ENCODE measurements at regions not wholly inside any gene's neighbourhood (a gene's known extent, or its start where the extent isn't known, plus 50 kb on each side); places are given as distances from the start of the nearest gene placed in this dataset.
"Not testable (repeated sequence)": the region's sequence is repeated elsewhere in the genome, so short reads cannot be mapped to it uniquely, and the experiment has no call there.

DNA sequence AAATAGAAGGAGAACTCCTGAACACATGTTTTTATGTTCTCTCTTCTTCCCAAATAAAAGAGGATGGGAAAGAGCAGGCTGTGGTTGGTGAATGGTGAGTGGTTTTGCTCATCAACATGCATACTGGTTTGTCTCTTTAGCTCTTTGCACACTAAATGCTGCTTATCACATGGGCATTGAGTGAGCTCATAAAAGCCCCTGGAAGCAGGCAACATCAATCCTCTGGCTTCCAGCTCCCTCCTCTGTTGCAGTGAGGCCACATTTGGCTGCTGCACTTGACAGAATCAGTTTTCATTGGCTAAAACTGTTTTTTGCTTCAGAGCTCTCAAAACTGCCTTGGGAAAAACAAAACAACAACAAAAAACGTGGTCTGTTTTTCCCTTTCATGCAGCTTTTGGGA lies 1308.2 kb upstream of the NRXN1 start:
- TF ChIP-seq EP300 (IDR thresholded peaks at IDR 0.05) (no peak), POLR2A (IDR thresholded peaks at IDR 0.05) (no peak), POLR2AphosphoS5 (IDR thresholded peaks at IDR 0.05) (no peak)
- TF ChIP-seq, protein P1, sequence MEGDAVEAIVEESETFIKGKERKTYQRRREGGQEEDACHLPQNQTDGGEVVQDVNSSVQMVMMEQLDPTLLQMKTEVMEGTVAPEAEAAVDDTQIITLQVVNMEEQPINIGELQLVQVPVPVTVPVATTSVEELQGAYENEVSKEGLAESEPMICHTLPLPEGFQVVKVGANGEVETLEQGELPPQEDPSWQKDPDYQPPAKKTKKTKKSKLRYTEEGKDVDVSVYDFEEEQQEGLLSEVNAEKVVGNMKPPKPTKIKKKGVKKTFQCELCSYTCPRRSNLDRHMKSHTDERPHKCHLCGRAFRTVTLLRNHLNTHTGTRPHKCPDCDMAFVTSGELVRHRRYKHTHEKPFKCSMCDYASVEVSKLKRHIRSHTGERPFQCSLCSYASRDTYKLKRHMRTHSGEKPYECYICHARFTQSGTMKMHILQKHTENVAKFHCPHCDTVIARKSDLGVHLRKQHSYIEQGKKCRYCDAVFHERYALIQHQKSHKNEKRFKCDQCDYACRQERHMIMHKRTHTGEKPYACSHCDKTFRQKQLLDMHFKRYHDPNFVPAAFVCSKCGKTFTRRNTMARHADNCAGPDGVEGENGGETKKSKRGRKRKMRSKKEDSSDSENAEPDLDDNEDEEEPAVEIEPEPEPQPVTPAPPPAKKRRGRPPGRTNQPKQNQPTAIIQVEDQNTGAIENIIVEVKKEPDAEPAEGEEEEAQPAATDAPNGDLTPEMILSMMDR (IDR thresholded peaks at IDR 0.05) = no peak
- ATAC-seq (ENCODE audit: low FRiP score in 2 of 2) (no peak), DNase-seq (no peak)
- no peaks in the 10 kb centered on the region for H3K36me3 ChIP-seq
- 18 to 19% methylated on average over 1 of the region's 1 CpG for WGBS, 2 donors
- no peaks in the 10 kb centered on the region for H3K9me3 ChIP-seq
- H3K27ac ChIP-seq = no peak overlapping the region
- H3K4me3 ChIP-seq = no peak overlapping the region
- no peaks in the 10 kb centered on the region for H3K4me1 ChIP-seq
- H3K27me3 ChIP-seq = no peaks in the 10 kb centered on the region

DNA sequence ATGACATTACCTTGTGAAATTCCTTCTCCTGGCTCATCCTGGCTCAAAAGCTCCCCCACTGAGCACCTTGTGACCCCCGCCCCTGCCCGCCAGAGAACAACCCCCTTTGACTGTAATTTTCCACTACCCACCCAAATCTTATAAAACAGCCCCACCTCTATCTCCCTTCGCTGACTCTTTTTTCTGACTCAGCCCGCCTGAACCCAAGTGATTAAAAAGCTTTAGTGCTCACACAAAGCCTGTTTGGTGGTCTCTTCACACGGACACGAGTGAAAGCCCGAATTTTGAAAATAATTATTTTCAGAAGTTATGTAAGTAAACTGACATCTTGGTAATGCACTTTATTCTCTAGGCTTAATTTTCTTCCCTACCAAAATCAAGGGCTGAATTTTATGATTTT lies 1305.9 kb upstream of the NRXN1 start:
- H3K36me3 ChIP-seq; ATAC-seq (ENCODE audit: low FRiP score in 2 of 2): not testable (repeated sequence)

DNA sequence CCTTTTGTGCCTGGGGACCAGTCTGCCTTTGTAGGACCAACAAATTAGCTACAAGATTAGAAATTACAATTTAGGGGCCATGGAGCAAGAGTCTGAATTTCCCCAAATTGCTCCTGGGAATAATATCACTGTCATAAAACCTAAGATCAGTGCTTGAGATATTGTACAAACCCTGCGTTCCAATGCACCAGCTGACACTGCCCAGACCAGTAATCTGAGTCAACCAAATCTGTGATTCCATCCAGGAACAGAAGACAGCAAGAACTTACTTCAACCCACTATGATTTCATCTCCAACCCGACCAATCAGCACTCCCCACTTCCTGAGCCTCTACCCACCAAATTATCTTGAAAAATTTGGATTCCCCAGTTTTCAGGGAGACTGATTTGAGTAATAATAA lies 1305.0 kb upstream of the NRXN1 start:
- Histone ChIP-seq H3K4me3 (no peak overlapping the region), H3K9me3 (no peaks in the 10 kb centered on the region), H3K27me3 (no peaks in the 10 kb centered on the region), H3K36me3 (no peaks in the 10 kb centered on the region), H3K4me1 (no peaks in the 10 kb centered on the region), H3K27ac (no peak overlapping the region)
- 81% methylated on average over 2 of the region's 2 CpGs for WGBS, 2 donors
- no peak for TF ChIP-seq POLR2A (IDR thresholded peaks at IDR 0.05)
- DNase-seq = no peak
- ATAC-seq (ENCODE audit: low FRiP score in 2 of 2) = no peak

More for the DNA sequence above, 1305.9 kb upstream of the NRXN1 start:
- 83 to 92% methylated on average over 7 of the region's 7 CpGs for WGBS, 2 donors
- H3K9me3 ChIP-seq, H3K4me1 ChIP-seq, H3K27ac ChIP-seq, H3K4me3 ChIP-seq, DNase-seq, H3K27me3 ChIP-seq: not testable (repeated sequence)

DNA sequence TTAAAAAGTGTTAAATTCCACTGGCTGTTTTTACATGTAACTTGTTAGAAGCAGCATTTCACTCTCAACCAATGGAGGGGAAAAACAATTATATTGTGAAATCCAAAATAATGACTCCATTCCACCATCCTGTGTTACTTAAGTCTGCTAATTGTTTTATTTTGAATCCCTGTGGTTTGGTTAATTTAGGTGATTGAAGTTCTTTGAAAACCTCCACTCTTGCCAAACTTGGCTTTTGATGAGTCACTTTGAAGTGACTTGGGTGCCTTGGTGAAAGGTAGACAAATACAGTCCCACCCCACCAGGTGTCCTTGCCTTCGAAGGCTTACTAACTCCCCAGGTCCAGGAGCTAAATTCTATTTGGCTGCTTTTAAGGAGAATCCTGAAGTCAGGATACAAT lies 1303.8 kb upstream of the NRXN1 start:
- Histone ChIP-seq H3K4me3 (no peak overlapping the region), H3K9me3 (no peaks in the 10 kb centered on the region), H3K27ac (no peak overlapping the region), H3K27me3 (no peaks in the 10 kb centered on the region), H3K4me1 (no peaks in the 10 kb centered on the region), H3K36me3 (no peaks in the 10 kb centered on the region)
- WGBS, 2 donors = 53 to 62% methylated on average over 1 of the region's 1 CpG
- no peak for TF ChIP-seq POLR2AphosphoS5 (IDR thresholded peaks at IDR 0.05)
- no peak for TF ChIP-seq EP300 (IDR thresholded peaks at IDR 0.05)
- TF ChIP-seq POLR2A (IDR thresholded peaks at IDR 0.05) = no peak
- TF ChIP-seq, protein P1 (IDR thresholded peaks at IDR 0.05) = no peak
- ATAC-seq (ENCODE audit: low FRiP score in 2 of 2) = no peak
- no peak for DNase-seq

DNA sequence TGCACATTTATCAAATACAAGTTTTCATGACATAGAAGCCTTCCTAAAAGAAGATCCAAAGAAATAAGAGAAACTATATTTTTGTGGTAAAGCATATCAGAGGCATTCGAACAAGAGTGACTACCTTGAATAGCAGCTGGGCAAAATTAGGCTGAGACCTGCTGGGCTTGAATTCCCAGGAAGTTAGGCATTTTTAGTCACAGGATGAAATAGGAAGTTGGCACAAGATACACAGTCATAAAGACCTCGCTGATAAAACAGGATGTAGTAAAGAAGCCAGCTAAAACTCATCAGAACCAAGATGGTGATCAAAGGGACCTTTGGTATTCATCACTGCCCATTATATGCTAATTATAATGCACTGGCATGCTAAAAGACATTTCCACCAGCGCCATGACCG lies 1302.3 kb upstream of the NRXN1 start:
- ATAC-seq (ENCODE audit: low FRiP score in 2 of 2) (no peak), DNase-seq (no peak)
- Histone ChIP-seq H3K27ac (no peak overlapping the region), H3K27me3 (no peaks in the 10 kb centered on the region), H3K36me3 (no peaks in the 10 kb centered on the region), H3K4me3 (no peak overlapping the region), H3K9me3 (no peaks in the 10 kb centered on the region), H3K4me1 (no peaks in the 10 kb centered on the region)
- TF ChIP-seq POLR2A (IDR thresholded peaks at IDR 0.05) (no peak), POLR2AphosphoS5 (IDR thresholded peaks at IDR 0.05) (no peak), EP300 (IDR thresholded peaks at IDR 0.05) (no peak)
- TF ChIP-seq, protein P1 (IDR thresholded peaks at IDR 0.05) = no peak
- 60 to 71% methylated on average over 4 of the region's 4 CpGs for WGBS, 2 donors

DNA sequence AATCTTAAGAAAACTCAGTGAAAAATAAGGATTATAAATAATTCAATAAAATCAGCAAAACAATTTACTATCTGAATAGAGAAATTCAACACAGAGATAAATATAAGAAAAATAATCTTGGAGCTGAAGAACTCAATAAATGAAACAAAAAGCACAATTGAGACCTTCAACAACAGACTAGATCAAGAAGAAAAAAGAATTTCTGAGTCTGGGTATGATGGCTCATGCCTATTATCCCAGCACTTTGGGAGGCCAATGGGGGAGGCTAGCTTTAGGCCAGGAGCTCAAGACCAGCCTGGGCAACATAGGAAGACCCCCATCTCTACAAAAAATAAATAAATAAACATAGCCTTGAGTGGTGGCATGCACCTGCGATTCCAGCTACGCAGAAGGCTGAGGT lies 1295.7 kb upstream of the NRXN1 start:
- H3K4me3 ChIP-seq = no peak overlapping the region
- no peaks in the 10 kb centered on the region for H3K27me3 ChIP-seq
- H3K9me3 ChIP-seq = peaks cover 0 to 19% (median 8%) of the 10 kb centered on the region in 4 donors
- ATAC-seq (ENCODE audit: low FRiP score in 2 of 2) (no peak), DNase-seq (no peak)
- no peaks in the 10 kb centered on the region for H3K36me3 ChIP-seq
- H3K27ac ChIP-seq = no peak overlapping the region
- no peaks in the 10 kb centered on the region for H3K4me1 ChIP-seq
- WGBS, 2 donors = 88 to 100% methylated on average over 2 of the region's 2 CpGs
- TF ChIP-seq POLR2AphosphoS5 (IDR thresholded peaks at IDR 0.05) (no peak), POLR2A (IDR thresholded peaks at IDR 0.05) (no peak), EP300 (IDR thresholded peaks at IDR 0.05) (no peak)
- TF ChIP-seq, protein P1 (IDR thresholded peaks at IDR 0.05) = no peak
